AG10803 (cell line): ENCODE measurements at regions not wholly inside any gene's neighbourhood (a gene's known extent, or its start where the extent isn't known, plus 50 kb on each side); places are given as distances from the start of the nearest gene placed in this dataset.

Experiments used
- DNase-seq: peaks from one replicate; pipeline ENCODE4 v3.0.0; 2010; ENCODE audit warnings: low read depth
- H3K4me3 ChIP-seq: 2 replicates; pipeline ENCODE4 v1.5.1; 2011; ENCODE audit warnings: mild to moderate bottlenecking, low read length, control low read depth
- CTCF ChIP-seq: conservative IDR thresholded peaks from 2 replicates; pipeline ENCODE4 v1.5.1; 2011; ENCODE audit warnings: mild to moderate bottlenecking, low read length, control low read depth, inconsistent platforms

- H3K4me3 ChIP-seq, result no peak overlapping the region
- no peak for TF ChIP-seq CTCF
- no peak for DNase-seq
These were observed 215.5 kb upstream of the RPL38 start for GRCh38 chr17:73987845-73988509.

- no peak for DNase-seq
- no peak overlapping the region for H3K4me3 ChIP-seq
- TF ChIP-seq CTCF, result no peak
These were observed 213.8 kb upstream of the RPL38 start for GRCh38 chr17:73989671-73990070.

- TF ChIP-seq CTCF, result no peak
- no peak for DNase-seq
- H3K4me3 ChIP-seq, result no peak overlapping the region
These were observed 213.2 kb upstream of the RPL38 start for GRCh38 chr17:73990290-73990689.

GRCh38 chr17:73991260-73991659 is 212.2 kb upstream of the RPL38 start:
- TF ChIP-seq CTCF, result no peak
- no peak overlapping the region for H3K4me3 ChIP-seq
- no peak for DNase-seq

- H3K4me3 ChIP-seq, result no peak overlapping the region
- no peak for DNase-seq
- TF ChIP-seq CTCF, result no peak
These were observed 208.5 kb upstream of the RPL38 start for GRCh38 chr17:73994946-73995345.

- no peak for TF ChIP-seq CTCF
- no peak for DNase-seq
- H3K4me3 ChIP-seq, result no peak overlapping the region
These were observed 206.4 kb upstream of the RPL38 start for GRCh38 chr17:73997059-73997458.

- H3K4me3 ChIP-seq, result no peak overlapping the region
- no peak for DNase-seq
- no peak for TF ChIP-seq CTCF
These were observed 205.2 kb upstream of the RPL38 start for GRCh38 chr17:73998249-73998648.
